Fibroblast of the aortic adventitia (primary cell): ENCODE measurements at regions not wholly inside any gene's neighbourhood (a gene's known extent, or its start where the extent isn't known, plus 50 kb on each side); places are given as distances from the start of the nearest gene placed in this dataset.

Source experiments
- DNase-seq: peaks from one replicate; pipeline ENCODE4 v3.0.0-alpha.2; 2010; ENCODE audit warnings: low read depth
- H3K4me3 ChIP-seq: 2 replicates; pipeline ENCODE4 v1.5.1; 2011; ENCODE audit warnings: low read depth, mild to moderate bottlenecking, control low read depth, low read length, moderate library complexity
- CTCF ChIP-seq: IDR thresholded peaks from 2 replicates; pipeline ENCODE4 v1.5.1; 2011; ENCODE audit warnings: mild to moderate bottlenecking, low read length, control low read depth, inconsistent platforms; ENCODE audit not compliant: insufficient read depth

GRCh38 chr2:71897836-71898235 lies 249.8 kb downstream of the CYP26B1 start:
- H3K4me3 ChIP-seq: no peak overlapping the region
- no peak for TF ChIP-seq CTCF
- DNase-seq: no peak

GRCh38 chr2:71897137-71897480 lies 250.6 kb downstream of the CYP26B1 start:
- no peak for DNase-seq

GRCh38 chr2:71896385-71897136 lies 251.1 kb downstream of the CYP26B1 start:
- TF ChIP-seq CTCF: no peak
- H3K4me3 ChIP-seq: no peak overlapping the region
- no peak for DNase-seq

More at GRCh38 chr2:71897137-71897480, 250.6 kb downstream of the CYP26B1 start:
- TF ChIP-seq CTCF: no peak
- H3K4me3 ChIP-seq: no peak overlapping the region

- no peak overlapping the region for H3K4me3 ChIP-seq
- no peak for TF ChIP-seq CTCF
- DNase-seq: no peak
Observed at GRCh38 chr2:71895320-71896161, 252.1 kb downstream of the CYP26B1 start.

GRCh38 chr2:71894261-71894660 lies 253.4 kb downstream of the CYP26B1 start:
- no peak for TF ChIP-seq CTCF
- DNase-seq: no peak
- H3K4me3 ChIP-seq: no peak overlapping the region

- no peak overlapping the region for H3K4me3 ChIP-seq
- no peak for DNase-seq
- TF ChIP-seq CTCF: no peak
Observed at GRCh38 chr2:71893646-71894045, 254.0 kb downstream of the CYP26B1 start.
